Mammary epithelial cell (primary cell): ENCODE measurements at regions not wholly inside any gene's neighbourhood (a gene's known extent, or its start where the extent isn't known, plus 50 kb on each side); places are given as distances from the start of the nearest gene placed in this dataset.

Source experiments
- EZH2 ChIP-seq: IDR thresholded peaks from 2 replicates; pipeline ENCODE4 v1.6.1; 2012; ENCODE audit warnings: low read length, inconsistent platforms, borderline replicate concordance
- TF ChIP-seq, protein P1 (sequence below), 2 donors: IDR thresholded peaks in 1 of 2; conservative IDR thresholded peaks in 1 of 2; 2 replicates each; pipeline ENCODE4 v1.5.1; 2011 to 2012; ENCODE audit warnings: inconsistent platforms in 2 of 2, low read length in 2 of 2, mild to moderate bottlenecking in 2 of 2, control low read depth in 1 of 2, low read depth in 1 of 2; ENCODE audit not compliant: insufficient read depth in 1 of 2; ENCODE audit errors: extremely low read depth in 1 of 2

DNA sequence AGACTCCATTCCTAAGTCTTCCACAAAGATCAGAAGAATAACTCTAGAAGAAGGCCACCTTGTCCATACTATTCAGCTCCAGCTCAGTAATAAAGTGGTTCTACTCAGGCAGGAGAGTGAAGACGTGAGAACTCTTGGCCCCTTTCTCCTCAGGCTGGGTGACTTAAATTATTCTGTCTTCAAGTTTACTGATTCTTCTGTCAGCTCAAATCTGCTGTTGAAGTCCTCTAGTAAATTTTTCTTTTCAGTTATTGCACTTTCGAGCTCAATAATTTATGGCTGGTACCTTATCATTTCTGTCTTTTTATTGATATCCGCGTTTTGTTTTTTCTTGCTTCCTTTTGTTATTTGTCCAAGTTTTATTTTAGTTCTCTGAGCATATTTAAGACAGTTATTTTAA lies 922.3 kb upstream of the PCDH9 start:
- TF ChIP-seq, protein P1, sequence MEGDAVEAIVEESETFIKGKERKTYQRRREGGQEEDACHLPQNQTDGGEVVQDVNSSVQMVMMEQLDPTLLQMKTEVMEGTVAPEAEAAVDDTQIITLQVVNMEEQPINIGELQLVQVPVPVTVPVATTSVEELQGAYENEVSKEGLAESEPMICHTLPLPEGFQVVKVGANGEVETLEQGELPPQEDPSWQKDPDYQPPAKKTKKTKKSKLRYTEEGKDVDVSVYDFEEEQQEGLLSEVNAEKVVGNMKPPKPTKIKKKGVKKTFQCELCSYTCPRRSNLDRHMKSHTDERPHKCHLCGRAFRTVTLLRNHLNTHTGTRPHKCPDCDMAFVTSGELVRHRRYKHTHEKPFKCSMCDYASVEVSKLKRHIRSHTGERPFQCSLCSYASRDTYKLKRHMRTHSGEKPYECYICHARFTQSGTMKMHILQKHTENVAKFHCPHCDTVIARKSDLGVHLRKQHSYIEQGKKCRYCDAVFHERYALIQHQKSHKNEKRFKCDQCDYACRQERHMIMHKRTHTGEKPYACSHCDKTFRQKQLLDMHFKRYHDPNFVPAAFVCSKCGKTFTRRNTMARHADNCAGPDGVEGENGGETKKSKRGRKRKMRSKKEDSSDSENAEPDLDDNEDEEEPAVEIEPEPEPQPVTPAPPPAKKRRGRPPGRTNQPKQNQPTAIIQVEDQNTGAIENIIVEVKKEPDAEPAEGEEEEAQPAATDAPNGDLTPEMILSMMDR (conservative IDR thresholded peaks at IDR 0.05 in 1 of 2, IDR thresholded peaks at IDR 0.05 in 1 of 2; ENCODE audit: extremely low read depth in 1 of 2, insufficient read depth in 1 of 2, low read depth in 1 of 2, low read length in 2 of 2) = no peak
- no peak for TF ChIP-seq EZH2
